ENCODE measurements at regions not wholly inside any gene's neighbourhood (a gene's known extent, or its start where the extent isn't known, plus 50 kb on each side); places are given as distances from the start of the nearest gene placed in this dataset.

GRCh38 chr2:156177654-156178053 is 154.9 kb downstream of the NR4A2 start:
- no peaks in the 10 kb centered on the region for H3K36me3 ChIP-seq
- no peak for DNase-seq
- 75% methylated on average over 3 of the region's 3 CpGs for WGBS (ENCODE audit: insufficient coverage, low coverage, low lambda C conversion rate, missing lambda C conversion rate)
- H3K27me3 ChIP-seq = no peaks in the 10 kb centered on the region
- intact Hi-C loops (cut with DNase I) = no loop called here
- no peaks in the 10 kb centered on the region for H3K9me3 ChIP-seq
- TF ChIP-seq POLR2A (IDR thresholded peaks at IDR 0.05) = no peak
- TF ChIP-seq, protein P1, sequence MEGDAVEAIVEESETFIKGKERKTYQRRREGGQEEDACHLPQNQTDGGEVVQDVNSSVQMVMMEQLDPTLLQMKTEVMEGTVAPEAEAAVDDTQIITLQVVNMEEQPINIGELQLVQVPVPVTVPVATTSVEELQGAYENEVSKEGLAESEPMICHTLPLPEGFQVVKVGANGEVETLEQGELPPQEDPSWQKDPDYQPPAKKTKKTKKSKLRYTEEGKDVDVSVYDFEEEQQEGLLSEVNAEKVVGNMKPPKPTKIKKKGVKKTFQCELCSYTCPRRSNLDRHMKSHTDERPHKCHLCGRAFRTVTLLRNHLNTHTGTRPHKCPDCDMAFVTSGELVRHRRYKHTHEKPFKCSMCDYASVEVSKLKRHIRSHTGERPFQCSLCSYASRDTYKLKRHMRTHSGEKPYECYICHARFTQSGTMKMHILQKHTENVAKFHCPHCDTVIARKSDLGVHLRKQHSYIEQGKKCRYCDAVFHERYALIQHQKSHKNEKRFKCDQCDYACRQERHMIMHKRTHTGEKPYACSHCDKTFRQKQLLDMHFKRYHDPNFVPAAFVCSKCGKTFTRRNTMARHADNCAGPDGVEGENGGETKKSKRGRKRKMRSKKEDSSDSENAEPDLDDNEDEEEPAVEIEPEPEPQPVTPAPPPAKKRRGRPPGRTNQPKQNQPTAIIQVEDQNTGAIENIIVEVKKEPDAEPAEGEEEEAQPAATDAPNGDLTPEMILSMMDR (IDR thresholded peaks at IDR 0.05) = no peak
- ATAC-seq = no peak
- no peak overlapping the region for H3K4me3 ChIP-seq
- H3K4me1 ChIP-seq = no peaks in the 10 kb centered on the region
- no peak overlapping the region for H3K27ac ChIP-seq

- intact Hi-C loops (cut with DNase I) = no loop called here
Measured at GRCh38 chr2:156175946-156176345, 156.6 kb downstream of the NR4A2 start.

GRCh38 chr2:156170929-156171328 is 161.6 kb downstream of the NR4A2 start:
- Histone ChIP-seq H3K4me1 (no peaks in the 10 kb centered on the region), H3K36me3 (no peaks in the 10 kb centered on the region), H3K27me3 (no peaks in the 10 kb centered on the region), H3K9me3 (no peaks in the 10 kb centered on the region), H3K27ac (no peak overlapping the region), H3K4me3 (no peak overlapping the region)
- ATAC-seq = no peak
- intact Hi-C loops (cut with DNase I) = no loop called here
- TF ChIP-seq POLR2A (IDR thresholded peaks at IDR 0.05) = no peak
- 54% methylated on average over 2 of the region's 2 CpGs for WGBS (ENCODE audit: insufficient coverage, low coverage, low lambda C conversion rate, missing lambda C conversion rate)
- DNase-seq = no peak

More at GRCh38 chr2:156175946-156176345, 156.6 kb downstream of the NR4A2 start:
- DNase-seq = no peak
- Histone ChIP-seq H3K4me3 (no peak overlapping the region), H3K27me3 (no peaks in the 10 kb centered on the region), H3K27ac (no peak overlapping the region), H3K4me1 (no peaks in the 10 kb centered on the region), H3K36me3 (no peaks in the 10 kb centered on the region), H3K9me3 (no peaks in the 10 kb centered on the region)
- TF ChIP-seq, protein P1 (IDR thresholded peaks at IDR 0.05) = no peak
- TF ChIP-seq POLR2A (IDR thresholded peaks at IDR 0.05) = no peak
- WGBS (ENCODE audit: insufficient coverage, low coverage, low lambda C conversion rate, missing lambda C conversion rate) = 63% methylated on average over 2 of the region's 2 CpGs
- ATAC-seq = no peak

DNA sequence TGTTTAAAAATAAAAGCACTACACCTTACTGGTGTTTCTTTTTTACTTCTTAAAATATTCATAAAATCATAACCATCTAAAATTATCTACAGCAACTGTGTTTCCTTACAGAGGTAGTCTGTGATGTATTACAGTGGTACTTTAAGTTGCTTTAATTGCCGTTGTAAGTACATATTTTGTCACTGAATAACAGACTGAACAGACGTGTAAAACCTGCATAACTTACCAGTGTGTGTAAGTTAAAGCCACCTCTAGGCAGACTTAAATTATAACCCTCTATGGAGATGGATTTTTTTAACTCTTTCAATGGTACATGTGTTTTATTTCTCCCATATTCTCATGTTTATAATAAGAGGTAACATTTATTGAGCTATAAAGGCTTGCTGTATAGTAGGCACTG is 166.8 kb downstream of the NR4A2 start:
- TF ChIP-seq, protein P1 (IDR thresholded peaks at IDR 0.05) = no peak
- TF ChIP-seq POLR2A (IDR thresholded peaks at IDR 0.05) = no peak
- Histone ChIP-seq H3K4me3 (no peak overlapping the region), H3K9me3 (no peaks in the 10 kb centered on the region), H3K36me3 (no peaks in the 10 kb centered on the region), H3K4me1 (no peaks in the 10 kb centered on the region), H3K27me3 (no peaks in the 10 kb centered on the region), H3K27ac (no peak overlapping the region)
- DNase-seq (no peak), ATAC-seq (no peak)
- 78% methylated on average over 2 of the region's 2 CpGs for WGBS (ENCODE audit: insufficient coverage, low coverage, low lambda C conversion rate, missing lambda C conversion rate)
- intact Hi-C loops (cut with DNase I) = no loop called here

DNA sequence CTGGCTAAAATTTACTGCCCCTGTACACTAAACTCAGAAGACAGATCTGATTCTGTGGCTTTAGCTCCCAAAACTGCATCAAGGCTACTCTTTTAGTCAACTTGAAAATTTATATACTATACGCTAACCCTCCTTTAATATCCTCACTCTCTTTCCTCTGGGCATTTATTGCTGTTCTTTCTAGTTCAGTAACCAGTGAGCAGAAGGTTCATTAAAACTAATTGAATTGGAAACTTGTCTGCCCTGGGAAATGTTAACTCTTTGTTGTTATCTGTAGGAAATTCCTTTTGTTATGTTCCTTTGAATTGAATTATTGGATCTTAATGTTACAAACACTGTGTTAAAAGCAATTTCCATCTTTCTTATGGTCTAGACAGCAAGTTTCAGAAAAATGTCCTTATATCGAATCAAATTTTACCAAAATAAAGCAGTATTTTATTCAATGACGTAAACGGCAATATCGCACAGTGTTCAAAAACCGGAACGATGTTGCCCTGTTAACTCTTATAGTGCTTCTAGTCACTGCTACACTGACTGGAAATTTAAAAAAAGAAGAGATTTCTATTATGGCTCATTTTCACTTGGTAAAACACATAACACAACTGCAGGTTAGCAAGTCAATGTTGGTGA is 168.3 kb downstream of the NR4A2 start:
- TF ChIP-seq, protein P1 (IDR thresholded peaks at IDR 0.05) = no peak
- no peak for TF ChIP-seq POLR2A (IDR thresholded peaks at IDR 0.05)
- no peak for ATAC-seq
- 86% methylated on average over 7 of the region's 7 CpGs for WGBS (ENCODE audit: insufficient coverage, low coverage, low lambda C conversion rate, missing lambda C conversion rate)
- H3K4me3 ChIP-seq = no peak overlapping the region
- H3K27ac ChIP-seq = no peak overlapping the region
- DNase-seq = no peak
- intact Hi-C loops (cut with DNase I) = no loop called here
- H3K36me3 ChIP-seq = no peaks in the 10 kb centered on the region
- no peaks in the 10 kb centered on the region for H3K4me1 ChIP-seq
- no peaks in the 10 kb centered on the region for H3K9me3 ChIP-seq
- no peaks in the 10 kb centered on the region for H3K27me3 ChIP-seq

Data from right lobe of liver (tissue), 6 donors.